Amniotic epithelial cell (primary cell): ENCODE measurements at regions not wholly inside any gene's neighbourhood (a gene's known extent, or its start where the extent isn't known, plus 50 kb on each side); places are given as distances from the start of the nearest gene placed in this dataset.
A peak's percentile ranks its signal among the peaks of the same experiment; 100 is the strongest.

Experiments used
- DNase-seq: peaks from one replicate; pipeline ENCODE4 v3.0.0-alpha.2; 2010; ENCODE audit warnings: low read depth

DNA sequence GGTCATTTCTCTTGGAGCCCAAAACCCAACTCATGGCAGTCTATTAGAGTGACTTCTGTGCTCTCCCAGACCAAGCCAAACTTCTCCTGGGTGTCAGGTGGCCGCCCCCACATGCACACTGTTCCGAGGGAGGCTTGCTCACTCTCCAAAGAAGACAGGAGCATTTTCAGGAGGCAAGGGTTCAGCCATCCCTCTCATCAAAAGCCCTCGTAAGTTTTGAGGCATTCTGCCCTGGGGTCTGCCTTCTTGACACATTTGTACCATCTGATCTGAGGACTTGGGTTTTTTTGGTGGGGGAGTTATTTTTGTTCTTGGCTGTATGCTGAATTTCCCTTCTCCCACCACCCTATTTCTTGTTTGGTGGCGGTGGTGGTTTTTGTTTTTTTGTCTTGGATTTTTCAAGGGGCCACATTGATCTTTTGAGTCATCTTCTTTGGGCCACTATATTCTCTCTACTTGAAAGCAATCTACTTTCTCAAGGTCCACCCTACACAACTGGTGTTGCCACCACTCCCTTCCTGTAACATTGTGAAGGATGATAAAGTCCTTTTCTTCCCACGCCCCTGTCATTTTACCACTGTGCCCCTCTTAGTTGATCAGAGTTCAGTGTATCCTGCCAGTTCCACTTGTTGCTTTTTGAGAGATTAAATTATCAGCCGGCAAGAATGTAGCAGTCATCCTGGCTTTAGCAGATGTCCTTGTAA, 255.8 kb downstream of the CYP26B1 start:
- no peak for DNase-seq

DNA sequence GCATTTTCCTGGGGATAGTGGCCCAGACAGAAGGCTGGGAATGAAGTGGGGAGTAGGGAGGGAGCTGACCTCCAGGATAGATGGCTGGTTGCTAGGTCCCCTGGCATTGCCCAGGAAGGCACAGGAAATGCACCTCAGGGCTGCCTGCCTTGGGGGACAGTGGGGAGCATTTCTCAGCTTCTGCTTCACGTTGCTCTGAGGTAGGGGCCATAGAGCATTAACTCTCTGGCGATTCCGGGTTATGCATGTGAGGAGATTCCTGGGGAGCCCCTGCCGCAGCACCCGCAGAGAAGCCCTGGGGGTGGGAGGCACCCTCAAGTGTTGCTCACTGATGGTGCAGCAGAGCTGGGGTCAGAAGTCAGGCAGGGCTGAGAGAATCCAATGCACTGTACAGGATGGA, 256.5 kb downstream of the CYP26B1 start:
- no peak for DNase-seq

DNA sequence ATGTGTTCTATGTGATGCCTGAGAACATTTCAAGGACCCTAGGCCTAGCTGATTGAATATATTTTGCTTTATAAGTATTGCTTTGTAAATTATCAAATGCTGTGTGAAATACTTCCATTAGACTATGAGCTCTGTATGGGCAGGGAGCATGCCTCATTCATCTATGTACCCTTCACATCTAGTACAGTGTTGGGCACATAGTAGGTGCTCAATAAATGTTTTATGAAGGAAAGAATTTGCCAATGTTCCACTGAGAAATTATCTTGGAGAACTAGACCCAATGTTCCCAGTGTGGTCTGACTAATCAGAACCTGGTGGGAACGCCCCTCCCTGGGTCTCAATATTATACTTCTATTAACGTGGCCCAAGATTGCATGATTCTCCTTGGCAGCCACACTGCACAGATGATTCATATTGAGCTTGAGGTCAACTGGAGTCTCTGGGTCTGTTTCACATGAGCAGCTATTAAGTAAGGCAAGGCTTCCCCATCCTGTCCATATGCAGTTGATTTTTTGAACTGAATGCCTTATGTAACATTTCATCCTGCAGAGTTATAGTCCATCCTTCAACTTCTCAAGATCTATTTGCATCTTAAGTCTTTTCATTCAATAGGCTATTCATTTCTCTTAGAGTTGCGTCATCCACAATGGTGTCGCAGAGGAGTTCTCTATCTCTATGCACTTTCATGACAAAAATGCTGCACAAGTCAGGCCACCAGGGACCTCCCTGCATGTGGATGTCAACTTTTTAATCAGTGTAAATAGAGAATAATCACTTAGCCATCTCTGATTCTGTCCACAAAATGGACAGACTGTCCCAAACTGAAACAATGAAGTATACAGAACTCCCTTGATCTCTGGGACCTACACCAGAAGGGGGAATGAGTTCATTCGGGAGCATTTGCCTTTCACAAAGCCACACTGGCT, 257.6 kb downstream of the CYP26B1 start:
- DNase-seq, result peak; percentile 35

DNA sequence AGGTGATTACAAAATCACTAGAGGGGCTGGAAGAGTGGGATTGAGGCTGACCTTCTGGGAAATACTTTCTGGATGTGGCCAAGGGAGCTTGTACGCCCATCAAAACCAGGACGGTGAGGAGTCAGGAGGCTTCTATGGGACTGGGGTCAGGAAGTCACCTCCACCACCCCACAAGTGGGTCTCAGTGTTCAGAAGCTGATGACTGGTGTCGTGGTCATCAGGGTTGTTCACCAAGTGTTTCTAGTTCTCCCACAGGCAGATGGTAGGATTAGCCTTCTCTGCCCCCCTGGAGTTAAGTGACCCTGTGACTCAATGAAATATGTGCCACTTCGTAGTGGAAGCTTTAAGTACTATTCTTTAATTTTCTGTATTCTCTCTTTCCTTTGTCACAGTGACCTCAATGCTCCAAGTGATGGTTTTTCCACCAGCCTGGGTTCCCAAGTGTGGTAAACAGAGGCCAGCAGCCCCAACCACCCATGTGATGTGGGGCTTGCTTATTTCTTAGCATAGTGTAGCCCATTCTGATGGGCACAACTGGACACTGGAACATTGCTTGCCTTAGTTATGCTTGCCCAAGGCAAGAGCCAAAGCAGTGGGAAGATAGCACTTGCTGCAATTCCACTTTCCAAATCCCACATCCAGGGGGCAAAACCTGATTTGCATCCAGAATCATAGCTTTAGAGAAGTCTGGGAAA, 258.8 kb downstream of the CYP26B1 start:
- DNase-seq, result no peak

DNA sequence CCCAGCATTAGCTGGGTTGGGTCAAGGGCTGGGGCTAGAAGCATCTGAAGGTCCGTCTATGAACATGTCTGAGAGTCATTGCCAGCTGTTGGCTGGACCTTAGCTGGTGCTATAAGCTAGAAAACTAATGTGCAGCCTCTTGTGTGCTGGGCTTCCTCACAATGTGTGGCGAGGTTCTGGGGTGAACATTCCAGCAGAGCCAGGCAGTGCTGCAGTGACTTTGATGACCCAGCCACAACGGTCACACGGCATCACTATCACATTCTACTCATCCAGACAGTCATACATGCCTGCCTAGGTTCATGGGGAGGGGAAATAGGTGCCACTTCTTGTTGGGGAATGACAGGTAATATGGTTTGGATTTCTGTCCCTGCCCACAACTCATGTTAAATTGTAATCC, 260.5 kb downstream of the CYP26B1 start:
- no peak for DNase-seq

DNA sequence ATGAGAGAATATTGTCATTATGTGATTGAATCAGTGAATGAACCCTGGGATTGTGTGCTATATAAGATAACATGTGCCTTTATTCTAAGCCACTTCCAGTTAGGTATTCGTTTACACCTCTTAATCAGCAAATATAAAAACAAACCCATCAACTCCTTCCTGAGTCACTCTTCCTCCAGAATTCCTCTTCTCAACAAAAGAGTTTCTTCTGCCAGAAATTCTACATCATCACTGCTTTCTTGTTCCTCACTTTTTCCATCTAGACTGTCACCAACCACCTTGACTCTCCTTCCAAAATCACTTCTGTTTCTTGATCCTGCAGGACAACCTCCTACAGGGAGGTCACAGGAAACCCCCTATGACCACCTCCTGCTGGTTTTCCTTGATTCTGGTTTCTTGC, 261.4 kb downstream of the CYP26B1 start:
- DNase-seq, result no peak

DNA sequence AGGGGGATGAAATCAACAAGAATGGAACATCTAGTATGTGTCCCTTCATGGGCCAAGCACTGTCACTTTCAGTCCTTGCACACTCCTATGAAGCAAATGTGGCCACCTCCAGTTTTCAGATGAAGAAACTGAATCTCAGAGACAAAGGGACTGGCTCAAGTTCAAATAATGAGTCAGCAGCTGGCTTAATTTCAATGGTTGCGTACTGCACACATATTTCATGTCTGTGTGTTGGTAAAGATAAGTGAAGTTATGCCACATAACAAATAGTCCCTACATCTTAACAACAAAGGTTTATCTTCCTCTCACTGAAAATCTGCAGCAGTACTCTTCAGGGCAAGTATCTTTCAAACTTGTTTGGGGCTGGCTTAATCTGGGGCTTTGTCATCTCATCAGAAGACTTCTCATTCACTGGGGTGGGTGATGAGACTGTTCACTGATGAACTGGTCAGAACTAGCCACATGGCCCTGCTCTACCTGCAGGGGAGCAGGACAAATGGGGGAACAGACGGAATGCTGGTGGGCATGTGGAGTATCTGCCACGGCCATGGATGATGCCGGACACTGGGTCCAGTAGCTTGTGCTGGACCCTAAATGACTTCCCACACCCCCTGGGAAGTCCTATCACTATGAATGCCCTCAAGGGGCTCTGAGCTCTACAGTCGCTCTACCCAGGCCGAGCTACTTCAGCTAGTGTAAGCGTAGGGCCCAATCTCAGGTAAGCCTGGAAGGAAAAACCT, 263.2 kb downstream of the CYP26B1 start:
- DNase-seq, result peak; percentile 31

DNA sequence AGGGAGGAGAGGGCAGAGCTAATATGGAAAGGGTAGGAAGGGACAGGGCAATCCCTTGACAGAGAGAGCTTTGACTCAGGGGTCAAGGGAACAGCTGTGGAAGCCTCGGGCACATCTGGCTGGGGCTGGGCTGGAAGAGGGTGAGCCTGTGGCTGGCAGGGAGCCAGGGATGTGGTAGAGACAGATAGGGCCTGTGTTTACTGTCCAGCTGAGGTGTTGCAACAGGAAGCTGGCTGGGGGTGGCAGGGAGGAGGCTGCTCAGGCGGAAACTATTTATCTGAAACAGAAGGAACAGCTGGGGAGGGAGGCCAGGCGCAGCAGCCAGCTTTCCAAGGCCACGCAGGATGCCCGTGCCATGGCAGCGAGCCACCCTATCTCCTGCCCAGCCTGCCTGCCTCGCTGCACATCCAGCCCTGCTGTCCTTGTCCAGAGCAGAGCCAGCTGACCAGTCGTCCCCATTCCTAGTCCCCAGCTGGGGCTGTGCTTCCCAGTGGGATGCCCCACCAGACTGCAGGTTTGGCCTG, 264.7 kb downstream of the CYP26B1 start:
- DNase-seq, result peak; percentile 57

DNA sequence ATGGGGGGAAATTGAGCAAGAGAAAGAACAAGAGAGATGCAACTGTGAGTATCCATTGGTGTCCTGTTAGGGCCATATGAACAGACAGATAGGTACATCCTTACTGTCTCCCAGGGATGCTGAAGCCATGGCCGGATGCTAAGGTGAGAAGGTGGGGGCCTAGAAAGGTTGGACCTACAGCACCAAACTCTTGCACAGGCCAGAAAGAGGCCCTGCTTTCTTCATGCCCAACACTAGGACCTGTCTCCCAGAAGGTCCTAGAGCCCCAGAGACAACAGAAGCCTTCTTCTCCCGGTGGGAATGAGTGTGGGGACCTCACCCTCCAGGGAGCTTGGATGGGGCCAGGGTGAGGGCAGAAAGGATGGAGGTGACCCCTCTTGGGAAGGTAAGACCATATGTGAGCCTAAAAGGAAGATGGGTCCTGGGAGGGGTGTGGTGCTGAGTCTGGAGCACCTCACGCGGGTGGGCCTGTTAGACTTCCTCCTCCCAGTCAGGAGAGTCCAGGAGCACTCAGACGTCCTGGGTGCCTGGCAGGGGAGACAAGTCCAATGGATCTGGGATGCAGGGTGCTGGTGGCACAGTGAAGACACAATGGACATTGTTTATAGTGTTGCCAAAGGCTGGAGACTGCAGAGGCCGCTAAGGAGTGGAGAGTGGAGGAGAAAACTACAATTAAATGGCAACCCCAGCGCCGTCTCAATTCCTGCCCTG, 265.3 kb downstream of the CYP26B1 start:
- no peak for DNase-seq

DNA sequence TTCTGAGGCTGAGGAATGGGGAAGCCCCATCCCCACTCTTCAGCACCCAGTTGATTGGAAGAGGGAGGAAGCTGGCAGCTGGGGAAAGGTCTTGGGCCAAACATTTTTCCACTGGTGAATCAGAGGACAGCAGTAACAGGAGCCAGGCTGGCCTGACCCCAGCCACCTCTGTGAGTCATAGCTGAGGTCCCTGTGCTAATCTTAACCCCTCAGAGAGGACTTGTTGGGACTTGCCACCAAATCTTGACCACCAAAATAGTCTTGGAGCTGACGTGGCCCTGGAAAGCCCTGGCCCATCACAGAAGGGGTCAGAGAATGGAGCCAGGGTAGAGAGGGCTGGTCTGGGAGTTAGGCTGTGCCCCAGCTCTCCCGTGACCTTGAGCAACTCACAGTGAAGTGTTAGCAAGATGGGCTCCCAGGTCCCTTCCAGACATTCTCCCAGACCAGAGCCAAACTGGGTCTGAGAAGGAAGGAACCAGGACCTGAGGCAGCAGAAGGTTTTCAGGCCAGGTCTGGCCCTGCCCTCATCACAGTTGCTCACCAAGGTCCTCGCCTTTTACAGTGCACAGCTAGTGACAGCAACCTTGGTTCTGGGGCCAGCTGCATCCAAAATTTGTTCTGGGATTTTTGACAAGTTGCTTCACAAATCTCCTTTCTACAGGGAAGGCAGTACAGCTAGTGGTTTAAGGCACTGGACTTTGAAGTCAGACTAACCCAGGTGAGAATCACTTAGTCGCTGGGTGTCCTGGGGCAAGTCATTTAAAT, 266.6 kb downstream of the CYP26B1 start:
- DNase-seq, result peak; percentile 1

DNA sequence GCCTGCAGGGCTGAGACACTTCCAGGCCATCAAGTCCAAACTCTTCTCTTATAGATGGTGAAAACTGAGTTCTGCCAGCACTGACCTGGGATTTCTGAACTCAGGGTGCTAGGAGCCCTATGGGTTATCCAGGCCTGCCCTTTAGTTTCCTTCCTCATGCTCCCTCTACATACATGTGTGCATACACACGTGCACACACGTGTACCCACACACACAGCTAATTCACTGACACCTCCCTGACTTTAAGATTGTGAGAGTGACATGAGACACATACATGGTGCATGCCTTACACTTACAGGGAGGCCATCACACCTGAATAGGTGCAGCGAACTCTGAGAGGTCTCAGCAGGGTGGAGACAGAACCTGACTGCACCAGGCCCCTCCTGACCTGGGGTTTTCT, 267.4 kb downstream of the CYP26B1 start:
- no peak for DNase-seq

DNA sequence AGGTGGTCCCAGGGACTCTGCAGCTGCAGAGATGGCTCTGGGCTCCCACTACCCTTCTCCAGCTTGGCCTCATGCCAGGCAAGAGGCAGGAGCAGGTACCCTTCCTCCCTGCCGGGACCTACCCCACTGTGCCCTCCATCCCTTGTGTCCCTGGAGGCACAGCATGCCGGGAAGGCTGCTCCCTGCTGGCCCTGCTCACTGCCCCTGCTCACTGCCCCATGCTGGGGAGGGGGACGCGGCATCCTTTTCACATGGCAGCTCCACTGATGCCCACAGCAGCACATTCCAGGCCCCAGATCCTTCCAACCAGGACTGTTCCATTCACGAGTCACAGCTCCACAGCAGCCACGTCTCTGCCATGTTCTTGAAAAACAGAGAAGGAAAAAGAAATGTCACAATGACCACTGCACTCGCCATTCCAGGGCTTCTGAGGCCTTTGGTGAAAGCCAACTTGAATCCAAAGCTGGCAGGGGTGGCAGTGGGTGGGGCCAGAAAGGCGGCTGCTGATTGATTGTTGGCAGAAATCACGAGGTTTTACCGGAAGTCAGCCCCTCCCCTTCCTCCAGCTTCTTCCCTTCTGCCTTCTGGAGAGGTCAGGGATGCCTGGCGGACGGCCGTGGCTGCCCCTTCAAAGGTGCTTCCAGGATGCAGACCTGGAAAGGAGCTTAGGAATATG, 268.0 kb downstream of the CYP26B1 start:
- no peak for DNase-seq

DNA sequence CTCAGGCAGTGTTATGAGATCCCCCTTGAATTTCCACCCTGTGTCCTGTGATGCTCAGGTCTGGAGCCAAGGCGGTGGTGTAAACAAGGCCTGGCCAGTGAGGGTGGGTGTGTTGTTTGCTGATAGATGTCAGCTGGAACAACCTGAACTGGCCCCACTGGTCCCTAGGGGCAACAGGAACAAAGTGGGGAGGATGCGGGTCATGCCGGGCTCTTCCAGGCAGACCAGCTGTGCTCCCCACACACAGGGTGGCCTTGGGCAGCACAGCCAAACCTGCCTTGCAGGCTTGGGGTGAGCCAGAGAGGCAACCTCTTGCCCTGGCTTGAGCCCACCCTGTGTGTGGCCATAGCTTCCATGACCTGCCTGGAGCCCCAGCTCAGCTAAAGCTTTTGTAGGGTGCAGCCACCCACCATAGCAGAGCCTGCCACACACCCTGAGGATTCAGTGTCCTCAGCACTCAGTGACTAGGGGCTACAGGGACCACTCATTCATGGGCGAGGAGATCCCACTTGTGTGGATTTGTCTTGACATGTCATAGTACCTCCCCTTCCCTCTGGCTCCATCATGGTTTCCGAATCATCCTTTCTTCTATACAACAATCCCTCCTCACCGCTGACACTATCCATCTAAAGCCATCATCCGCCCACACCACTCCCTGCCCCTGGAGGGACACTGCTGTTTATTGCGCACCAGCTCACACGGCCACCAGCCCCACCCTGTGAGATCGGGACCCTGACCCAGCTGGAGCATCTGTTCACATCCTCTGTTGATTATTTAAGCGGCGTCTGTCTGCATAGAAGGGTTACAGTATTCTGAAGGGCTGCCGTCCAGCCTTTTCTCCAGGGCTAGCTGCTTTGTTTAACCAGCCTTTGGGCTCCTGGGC, 268.8 kb downstream of the CYP26B1 start:
- no peak for DNase-seq

DNA sequence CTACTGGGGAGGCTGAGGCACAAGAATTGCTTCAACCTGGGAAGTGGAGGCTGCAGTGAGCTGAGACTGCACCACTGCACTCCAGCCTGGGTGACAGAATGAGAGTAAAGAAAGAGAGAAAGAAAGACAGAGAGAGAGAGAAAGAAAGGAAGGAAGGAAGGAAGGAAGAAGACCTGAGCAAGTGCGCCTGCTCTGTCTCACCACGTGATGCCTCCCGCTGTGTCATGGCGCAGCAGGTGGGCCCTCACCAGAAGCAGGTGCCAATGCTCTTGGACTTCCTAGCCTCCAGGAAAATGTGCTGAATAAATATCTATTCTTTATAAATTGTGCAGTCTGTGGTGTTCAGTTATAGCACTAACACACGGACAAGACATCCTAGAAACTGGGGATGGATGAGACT, 270.0 kb downstream of the CYP26B1 start:
- DNase-seq, result no peak

DNA sequence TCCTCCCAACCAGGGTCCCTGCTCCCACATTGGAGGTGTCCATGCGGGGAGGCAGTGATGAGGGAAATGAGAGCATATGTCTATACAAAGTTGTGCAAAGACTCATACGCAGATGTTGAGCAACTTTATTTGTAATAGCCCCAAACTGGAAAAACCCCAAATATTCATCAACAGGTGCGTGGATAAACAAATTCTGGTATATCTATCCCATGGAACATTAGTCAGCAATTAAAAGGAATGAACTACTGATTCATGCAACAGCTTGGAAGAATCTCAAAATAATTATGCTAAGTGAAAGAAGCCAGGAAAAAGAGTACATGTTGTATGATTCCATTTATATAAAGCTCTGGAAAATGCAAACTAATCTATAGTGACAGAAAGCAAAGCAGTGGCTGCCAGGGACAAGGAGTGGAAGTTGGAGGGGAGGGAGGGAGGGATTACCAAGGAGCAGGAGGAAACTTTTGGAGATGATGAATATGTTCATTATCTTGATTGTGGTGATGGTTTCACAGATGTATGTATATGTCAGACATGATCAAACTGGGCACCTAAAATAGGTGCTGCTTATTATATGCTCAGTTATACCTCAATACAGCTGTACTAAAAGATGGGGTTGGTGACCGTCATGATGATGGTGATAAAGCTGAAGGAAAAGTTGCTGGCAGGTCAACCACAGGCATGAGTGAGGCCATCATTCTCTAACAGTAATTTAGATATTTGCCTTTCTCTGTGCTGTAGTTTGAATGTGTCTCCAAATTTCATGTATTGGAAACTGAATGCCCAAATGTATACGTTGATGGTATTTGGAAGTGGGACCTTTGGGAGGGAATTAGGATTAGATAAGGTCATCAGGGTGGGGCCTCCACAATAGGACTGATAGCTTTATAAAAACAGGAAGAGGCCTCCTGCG, 270.9 kb downstream of the CYP26B1 start:
- DNase-seq, result no peak

DNA sequence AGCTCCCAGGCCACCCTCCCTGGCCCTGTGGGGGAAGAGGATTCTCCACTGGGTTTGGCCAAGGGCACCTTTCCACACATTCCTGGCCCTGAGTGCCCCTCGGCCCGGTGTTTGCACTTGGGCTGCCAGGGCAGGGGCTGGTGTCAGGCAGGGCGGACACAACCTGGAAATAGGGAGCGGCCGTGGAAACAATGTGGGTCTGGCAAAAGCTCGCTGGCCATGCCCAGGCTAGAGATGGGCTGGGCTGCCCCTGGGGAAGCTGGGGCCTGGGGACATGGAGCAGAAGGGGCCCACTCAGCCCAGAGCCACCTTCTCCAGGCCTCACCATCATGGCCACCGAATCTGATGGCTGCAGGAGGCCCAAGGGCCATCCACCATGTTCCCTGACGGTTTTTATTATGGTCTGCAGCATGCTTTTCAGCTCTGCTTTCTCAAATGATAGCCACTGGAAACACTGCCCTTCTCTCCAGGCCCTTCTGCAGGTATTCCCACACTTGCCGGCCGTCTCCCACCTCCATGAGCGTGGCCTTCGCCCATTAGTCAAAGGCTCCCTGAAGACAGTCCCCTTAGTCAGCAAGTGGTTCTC, 275.1 kb downstream of the CYP26B1 start:
- DNase-seq, result no peak

DNA sequence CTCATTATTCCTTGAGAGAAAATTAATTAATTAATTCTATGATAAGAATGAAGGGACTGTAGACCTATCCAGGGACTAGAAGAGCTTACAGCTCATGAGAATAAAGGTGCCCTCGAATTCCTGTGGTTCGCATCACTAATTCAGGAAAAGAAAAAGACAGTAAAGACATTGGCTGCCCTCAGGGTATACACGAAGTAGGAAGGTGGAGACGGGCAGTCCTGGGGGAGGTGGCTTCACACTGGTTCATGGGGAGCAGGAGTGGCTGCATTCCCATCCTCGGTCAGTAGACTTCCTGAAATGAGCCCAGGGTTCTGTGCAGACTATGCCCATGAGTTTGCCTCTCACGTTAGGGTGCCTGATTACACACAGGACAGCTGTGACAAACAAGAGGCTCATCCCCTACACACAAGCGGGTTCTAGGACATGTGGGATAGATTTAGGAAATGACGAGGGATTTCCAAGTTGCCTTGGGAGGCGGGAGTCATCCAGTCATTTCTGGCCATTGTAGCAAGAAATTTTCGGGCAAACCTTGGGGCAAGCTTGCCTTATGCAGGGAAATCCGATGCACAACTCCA, 282.2 kb downstream of the CYP26B1 start:
- DNase-seq, result no peak
